Bone marrow (tissue), 2 donors: ENCODE measurements at regions not wholly inside any gene's neighbourhood (a gene's known extent, or its start where the extent isn't known, plus 50 kb on each side); places are given as distances from the start of the nearest gene placed in this dataset.
A peak's percentile ranks its signal among the peaks of the same experiment; 100 is the strongest.
"Not testable (repeated sequence)": the region's sequence is repeated elsewhere in the genome, so short reads cannot be mapped to it uniquely, and the experiment has no call there.

Source experiments
- DNase-seq, 2 donors: peaks; one replicate each; lab custom pipeline; 2025; lab: John Stamatoyannopoulos, UW

DNA sequence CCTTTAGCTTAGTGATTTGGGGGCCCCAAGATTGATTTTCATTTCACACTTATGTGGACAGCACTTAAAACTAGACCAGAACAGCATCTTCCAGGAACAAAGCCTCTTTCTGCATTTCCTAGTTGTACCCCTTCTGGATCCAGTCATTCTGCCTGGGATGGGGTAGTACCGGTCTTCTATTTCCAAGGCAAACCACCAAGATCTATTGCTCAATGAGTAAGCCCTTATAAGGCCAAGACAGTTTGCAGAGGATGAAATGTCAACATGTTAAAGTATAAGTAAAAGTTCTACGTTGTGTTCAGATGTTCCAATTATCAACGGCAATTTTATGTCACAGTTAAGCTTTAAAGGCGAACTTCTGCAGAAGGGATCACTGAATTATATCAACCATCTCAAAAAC, 106.9 kb upstream of the ZNF746 start:
- DNase-seq, result no peak

DNA sequence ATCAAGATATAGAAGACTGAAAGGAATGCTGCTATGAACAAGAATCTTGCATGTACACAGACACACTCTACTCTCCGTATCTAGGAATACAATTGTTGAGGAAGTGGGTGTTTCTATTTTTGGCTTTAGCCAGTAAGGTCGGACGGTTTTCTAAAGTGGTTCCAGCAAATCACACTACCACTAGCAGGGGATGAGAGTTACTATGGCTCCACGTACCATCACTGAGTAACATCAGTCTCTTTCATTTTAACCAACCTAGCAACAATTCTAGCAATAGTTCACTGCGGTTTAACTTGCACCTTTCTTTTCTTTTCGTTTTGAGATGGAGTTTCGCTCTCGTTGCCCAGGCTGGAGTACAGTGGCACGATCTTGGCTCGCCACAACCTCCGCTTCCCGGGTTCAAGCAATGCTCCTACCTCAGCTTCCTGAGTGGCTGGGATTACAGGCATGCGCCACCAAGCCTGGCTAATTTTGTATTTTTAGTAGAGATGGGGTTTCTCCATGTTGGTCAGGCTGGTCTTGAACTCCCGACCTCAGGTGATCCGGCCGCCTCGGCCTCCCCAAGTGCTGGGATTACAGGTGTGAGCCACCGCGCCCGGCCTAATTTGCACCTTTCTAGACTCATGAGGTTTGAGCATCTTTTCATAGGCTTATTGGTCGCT, 103.2 kb upstream of the ZNF746 start:
- not testable (repeated sequence) for DNase-seq

DNA sequence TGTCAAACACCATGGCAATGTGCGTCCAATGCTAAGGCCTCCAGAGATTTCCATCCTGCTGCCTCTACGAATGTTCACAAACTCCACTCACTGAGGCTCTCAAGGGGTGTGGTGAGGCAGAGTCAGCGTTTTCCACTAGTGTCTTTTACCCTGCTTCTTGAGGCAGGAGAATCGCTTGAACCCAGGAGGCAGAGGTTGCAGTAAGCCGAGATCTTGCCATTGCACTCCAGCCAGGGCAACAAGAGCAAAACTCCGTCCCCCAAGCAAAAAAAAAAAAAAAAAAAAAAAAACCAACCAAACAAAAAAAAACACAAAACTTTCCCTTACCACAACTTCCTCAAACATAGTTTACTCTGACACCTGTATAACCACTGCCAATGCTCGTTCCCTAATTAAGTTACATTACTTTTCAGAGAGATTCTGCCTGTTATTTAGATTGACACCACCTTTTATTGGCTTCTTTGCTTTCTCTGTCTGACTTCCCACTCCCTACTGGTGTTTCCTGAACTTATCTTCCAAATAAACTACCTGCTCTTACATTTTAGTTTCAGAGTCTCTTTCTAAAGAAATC, 102.1 kb upstream of the ZNF746 start:
- DNase-seq, result peak in 1 of 2 donors; percentile 2

DNA sequence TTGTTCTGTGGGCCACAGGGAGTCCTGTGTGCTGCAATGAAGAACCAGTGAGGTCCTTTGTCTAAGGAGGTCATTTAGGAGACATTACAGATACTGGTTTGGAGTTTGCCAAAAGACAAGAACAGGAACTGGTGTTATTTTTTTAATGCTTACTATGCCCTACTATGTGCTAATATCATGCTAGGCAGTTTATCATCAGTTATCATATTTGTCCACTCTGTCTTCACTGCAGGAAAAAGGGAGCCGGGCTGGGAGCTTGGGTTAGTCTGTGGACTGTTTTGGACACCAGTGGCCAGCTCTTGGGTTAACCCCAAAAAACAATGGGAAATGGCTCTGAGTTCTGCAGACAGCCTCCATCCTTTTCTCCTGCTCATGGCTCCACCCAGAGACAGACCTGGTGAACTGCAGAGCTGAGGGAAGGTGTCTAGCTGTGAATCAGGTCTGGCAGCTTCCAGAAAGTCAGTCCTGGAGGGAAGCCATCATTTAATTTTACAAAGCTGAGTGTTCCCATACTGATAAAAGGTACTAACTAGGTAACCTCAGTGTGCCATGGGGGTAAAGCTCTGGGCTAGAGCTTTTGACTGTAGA, 101.2 kb upstream of the ZNF746 start:
- no peak for DNase-seq

DNA sequence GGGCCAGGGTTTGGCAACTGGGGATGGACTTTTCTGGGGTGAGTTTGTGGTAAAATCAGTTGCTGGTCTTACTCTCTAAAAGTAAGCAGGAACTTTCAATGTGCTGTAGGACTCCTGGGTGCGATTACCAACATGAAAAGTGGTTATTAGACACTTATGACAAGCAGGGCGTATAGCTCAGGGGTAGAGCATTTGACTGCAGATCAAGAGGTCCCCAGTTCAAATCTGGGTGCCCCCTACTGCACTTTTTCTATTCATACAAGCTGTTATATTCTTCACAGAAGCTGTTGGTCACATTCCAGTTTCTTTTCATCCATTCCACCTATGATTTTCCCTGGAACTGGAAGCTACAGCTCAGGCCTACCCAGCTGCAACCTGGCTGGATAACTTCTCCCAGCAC, 100.2 kb upstream of the ZNF746 start:
- DNase-seq, result not testable (repeated sequence)

DNA sequence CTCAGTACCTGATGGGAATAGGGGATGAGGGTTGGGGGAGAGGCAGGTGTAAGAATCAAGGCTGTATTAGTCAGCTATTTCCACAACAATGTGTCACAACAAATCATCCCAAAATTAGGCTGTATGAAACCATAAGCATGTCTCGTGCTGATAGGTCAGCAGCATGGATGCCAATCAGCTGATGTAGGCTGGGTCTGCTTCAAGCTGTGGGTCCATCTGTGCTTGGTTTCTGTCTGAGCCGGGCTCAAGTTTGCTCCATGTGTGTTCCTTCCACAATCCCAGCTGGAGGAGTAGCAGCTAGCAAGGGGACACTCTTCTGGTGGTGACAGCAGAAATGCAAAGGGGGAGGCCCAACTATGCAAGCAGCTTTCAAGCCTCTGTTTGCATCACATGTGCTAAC, 97.9 kb upstream of the ZNF746 start:
- DNase-seq, result no peak

DNA sequence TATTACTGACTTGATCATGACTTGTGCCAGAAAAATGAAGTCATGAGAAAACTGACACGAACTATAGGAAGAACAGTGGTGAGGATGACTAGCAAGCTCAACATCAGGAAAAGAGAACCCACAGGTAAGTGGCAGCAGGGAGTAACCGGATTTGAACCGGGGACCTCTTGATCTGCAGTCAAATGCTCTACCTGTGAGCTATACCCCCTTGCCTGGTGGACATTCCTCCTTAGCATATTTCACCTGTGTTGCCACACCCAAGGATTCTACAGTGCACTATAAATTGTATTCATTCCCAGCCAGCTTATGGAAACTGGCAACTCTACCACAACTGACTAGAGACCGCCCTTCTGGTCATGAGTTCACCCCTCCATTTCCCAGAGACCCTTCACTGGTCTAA, 97.5 kb upstream of the ZNF746 start:
- no peak for DNase-seq

DNA sequence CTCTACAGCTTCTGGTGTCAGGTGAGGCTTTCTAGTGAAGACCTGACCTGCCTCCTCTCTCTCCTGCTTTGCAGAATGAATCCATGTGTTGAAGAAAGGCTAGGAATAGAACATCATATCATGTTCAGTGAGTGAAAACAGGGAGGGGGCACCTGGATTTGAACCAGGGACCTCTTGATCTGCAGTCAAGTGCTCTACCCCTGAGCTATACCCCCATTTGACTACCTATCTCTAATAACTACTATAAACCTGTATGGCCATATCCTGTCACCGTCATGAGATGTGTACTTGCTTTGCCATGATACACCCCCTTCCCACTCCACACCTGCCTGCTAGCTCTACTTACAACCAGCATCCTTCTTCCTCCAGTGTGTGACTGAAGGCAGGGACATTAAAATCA, 91.3 kb upstream of the ZNF746 start:
- DNase-seq, result no peak

DNA sequence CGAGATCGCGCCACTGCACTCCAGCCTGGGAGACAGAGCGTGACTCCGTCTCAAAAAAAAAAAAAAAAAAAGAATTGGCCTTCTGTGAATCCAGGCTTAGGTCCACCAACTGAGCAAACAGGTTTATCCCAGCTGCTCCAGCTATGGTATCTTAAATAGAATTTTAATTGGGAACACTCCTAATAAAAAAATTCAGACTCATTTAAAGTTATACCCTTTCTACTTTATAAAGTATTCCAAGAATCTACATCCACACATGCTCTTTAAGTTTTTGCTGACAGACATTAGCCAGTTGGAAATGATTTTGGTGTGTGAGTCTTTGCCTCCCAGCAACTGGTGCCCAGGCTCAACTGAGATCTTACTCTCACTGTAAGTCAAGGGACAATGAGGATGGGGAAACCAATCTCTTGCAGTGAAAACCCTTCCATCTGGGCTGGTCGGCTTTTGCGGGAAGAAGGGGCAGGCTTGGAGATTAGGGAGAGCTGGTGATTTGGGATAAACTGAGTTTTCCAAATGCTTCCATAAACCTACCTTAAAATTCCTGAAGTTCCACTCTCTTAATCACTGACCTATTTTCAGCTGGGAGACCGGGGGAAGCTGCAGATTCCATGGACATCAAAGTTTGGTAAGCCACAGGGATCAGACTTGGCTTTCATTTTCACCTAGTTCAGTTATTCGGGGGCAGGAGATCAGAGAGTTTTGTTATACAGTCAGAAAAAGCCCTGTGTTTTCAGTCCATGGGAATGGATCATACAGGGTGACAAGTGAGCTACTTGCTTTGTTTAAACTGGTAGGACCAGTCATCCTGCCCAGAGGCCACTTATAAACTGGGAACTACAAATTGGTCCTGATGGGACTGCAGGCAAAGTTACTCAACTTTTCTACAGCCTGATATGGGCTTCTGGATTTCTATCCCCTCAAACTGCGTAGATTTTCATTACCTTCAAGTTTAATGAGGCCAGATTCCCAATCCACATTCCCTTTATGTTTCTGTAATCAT, 89.3 kb upstream of the ZNF746 start:
- DNase-seq, result no peak

DNA sequence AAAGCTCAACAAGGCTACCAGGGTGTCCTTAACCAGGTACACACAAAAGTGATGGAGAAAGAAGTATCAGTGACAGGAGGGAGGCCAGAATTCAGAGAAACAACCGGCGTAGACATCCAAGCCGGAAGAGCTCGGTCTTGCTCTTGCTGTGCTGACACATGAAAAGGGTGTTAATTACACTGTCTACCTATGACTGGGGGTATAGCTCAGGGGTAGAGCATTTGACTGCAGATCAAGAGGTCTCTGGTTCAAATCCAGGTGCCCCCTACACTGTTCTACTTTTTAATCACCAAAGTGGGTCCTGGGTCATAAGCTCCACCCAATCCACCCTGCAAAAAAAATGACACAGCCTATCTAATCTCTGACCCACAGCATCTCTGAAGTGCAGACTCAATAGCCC, 86.9 kb upstream of the ZNF746 start:
- DNase-seq, result no peak

DNA sequence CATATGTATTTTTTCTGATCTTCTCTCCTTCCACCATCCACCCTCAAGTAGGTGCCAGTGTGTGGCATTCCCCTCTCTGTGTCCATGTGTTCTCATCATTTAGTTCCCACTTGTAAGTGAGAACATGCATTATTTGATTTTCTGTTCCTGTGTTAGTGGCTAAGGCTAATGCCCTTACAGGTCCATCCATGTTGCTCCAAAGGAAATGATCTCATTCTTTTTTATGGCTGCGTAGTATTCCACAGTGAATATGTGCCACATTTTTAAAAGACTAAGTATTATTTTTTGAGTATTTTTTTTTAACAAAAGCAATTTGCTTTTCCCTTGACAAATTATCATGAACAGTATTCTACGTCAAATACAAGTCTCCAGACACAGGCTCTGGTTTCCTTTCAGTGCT, 86.4 kb upstream of the ZNF746 start:
- DNase-seq, result no peak

DNA sequence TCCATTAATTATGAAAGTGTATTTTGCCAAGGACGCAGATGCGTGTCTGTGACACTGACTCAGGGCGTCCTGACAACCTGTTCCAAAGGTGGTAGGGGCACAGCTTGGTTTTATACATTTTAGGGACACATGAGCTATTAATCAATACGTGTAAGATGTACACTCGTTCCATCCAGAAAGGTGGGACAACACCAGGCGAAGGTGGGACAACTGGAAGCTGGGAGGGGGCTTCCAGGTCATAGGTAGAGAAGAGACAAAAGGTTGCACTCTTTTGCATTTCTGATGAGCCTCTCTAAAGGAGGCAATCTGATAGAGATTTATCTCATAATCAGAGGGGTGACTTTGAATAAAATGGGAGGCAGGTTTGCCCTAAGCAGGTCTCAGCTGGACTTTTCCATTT, 82.7 kb upstream of the ZNF746 start:
- no peak for DNase-seq

DNA sequence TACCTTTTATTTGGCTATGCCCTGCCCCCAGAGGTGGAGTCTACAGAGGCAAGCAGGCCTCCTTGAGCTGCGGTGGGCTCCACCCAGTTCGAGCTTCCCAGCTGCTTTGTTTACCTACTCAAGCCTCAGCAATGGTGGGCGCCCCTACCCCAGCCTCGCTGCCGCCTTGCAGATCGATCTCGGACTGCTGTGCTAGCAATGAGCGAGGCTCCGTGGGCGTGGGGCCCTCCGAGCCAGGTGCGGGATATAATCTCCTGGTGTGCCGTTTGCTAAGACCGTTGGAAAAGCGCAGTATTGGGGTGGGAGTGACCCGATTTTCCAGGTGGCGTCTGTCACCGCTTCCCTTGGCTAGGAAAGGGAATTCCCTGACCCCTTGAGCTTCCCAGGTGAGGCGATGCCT, 81.8 kb upstream of the ZNF746 start:
- DNase-seq, result not testable (repeated sequence)

DNA sequence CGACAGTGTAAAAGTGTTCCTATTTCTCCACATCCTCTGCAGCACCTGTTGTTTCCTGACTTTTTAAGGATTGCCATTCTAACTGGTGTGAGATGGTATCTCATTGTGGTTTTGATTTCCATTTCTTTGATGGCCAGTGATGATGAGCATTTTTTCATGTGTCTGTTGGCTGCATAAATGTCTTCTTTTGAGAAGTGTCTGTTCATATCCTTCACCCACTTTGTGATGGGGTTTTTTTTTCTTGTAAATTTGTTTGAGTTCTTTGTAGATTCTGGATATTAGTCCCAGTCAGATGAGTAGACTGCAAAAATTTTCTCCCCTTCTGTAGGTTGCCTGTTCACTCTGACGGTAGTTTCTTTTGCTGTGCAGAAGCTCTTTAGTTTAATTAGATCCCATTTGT, 76.8 kb upstream of the ZNF746 start:
- not testable (repeated sequence) for DNase-seq

DNA sequence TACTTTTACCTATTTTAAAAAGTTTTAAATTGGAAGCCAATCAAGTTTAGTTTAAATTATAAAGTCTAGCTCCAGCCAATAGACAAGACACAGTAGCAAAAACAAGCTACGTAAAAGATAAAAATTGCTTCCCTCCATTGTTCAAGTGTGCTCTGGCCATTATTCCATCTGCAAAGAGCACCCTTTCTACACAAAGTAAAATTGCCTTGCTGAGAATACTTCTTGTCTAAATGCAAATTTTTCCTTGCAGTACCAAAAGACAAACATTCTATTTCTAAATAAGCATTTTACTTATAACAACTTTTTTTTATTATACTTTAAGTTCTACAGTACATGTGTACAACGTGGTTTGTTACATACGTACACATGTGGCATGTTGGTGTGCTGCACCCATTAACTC, 75.9 kb upstream of the ZNF746 start:
- no peak for DNase-seq

DNA sequence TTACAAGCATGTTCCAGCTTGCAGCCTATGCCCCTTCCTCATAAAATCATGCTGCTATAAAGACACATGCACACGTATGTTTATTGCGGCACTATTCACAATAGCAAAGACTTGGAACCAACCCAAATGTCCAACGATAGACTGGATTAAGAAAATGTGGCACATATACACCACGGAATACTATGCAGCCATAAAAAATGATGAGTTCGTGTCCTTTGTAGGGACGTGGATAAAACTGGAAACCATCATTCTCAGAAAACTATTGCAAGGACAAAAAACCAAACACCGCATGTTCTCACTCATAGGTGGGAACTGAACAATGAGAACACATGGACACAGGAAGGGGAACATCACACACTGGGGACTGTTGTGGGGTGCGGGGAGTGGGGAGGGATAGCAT, 75.3 kb upstream of the ZNF746 start:
- DNase-seq, result not testable (repeated sequence)

DNA sequence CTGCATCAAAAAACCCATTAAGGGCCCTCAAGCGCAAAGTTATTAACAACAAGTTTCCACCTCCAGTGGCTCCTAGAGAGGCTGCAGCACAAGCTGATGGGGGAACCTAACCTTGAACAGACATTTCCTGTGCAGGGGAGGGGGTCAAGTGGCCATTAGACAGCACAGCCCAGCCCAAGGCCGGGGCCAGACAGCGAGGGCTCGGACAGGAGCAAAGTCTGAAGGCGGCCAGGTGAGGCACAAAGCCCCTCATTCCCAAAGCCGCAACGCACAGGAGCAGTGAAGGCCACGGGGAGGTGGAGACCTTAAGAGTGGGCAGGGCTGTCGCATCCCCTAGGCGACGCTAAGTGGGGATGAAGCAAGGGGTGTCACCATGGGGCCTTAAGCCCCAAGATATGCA, 73.2 kb upstream of the ZNF746 start:
- no peak for DNase-seq

DNA sequence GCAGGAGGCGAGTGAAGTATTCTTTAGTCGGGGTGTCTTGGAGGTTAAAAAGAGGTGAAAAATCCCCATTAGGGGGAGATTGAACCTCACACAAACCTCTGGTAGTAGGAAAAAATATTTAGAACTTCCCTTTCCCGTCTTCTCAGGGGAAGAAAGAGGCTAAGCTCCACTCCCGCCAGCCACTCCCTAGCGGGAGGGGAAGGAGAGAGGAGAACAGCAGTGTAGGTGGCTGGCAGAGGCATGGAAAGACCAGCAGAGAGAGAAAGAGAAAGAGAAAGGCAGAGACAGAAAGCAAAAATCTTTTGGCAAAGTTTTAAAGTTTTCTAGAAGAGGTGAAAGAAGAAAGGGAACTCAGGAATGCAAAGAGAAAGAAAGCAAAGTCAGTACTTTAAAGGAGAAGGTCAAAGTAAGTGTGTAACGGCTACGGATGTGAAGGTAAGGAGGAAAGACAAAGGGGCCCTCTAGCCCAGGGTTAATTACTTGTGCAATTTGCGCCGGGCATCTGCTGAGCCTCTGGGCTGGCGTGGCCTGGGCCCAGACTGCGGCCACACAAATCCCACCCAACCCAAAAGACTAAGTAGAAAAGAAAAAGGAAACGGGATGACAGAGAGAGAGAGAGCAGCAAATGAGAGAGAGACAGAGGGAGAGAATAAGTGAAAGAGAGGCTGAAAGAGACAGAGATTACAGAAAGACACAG, 72.3 kb upstream of the ZNF746 start:
- DNase-seq, result no peak

DNA sequence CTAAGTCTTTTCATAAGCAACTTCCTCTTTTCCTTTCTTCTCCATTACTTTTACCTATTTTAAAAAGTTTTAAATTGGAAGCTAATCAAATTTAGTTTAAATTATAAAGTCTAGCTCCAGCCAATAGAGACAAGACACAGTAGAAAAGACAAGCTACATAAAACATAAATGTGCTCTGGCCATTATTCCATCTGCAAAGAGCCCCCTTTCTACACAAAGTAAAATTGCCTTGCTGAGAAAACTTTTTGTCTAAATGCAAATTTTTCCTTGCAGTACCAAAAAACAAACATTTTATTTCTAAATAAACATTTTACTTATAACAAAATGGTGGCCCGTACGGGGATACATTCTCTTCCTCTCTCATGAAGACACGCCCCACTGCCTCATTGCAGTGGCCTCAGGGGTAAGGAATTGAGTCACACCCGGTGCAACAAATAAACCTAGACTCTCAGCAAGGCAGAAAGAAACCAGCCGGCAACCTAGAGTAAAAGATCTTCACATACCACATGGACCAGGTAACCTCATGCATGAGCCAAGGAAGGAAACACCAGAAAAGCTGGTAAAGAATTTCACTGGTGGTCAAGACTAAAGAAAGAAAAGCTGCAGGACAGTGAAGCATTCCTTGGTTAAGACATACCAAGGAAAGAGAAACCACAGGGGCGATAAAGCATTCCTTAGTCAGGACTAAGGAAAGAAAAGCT, 71.6 kb upstream of the ZNF746 start:
- peak in 1 of 2 donors; percentile 0 for DNase-seq

DNA sequence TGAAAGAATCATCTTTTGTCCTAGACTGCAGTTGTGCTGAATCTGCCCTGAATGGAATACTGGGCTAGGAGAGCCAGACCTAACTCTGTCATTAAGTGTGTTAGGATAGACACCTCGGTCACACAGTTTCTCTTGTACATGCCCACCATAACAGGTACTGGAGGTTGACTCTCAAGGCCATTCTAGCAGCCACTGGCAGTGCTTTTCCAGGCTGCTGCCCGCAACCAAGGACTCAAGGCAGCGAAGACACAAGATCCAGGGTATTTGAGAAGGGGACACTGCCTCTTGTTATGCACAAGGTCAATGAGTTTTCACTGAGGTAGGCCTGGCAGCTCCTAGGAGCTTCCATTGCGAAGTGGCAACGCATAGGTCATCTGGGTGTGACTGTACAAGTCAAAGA, 70.6 kb upstream of the ZNF746 start:
- no peak for DNase-seq

DNA sequence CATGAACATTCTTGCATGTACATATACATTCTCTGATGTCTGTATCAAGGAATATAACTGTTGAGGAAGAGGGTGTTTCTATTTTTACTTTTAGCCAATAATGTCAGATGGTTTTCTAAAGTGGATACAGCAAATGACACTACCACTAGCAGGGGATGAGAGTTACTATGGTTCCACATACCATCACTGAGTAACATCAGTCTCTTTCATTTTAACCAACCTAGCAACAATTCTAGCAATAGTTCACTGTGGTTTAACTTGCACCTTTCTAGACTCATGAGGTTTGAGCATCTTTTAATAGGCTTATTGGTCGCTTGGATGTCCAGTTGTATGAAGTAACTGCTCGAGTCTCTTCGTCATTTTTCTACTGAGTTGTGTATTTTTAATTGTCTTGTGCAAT, 68.5 kb upstream of the ZNF746 start:
- DNase-seq, result no peak

DNA sequence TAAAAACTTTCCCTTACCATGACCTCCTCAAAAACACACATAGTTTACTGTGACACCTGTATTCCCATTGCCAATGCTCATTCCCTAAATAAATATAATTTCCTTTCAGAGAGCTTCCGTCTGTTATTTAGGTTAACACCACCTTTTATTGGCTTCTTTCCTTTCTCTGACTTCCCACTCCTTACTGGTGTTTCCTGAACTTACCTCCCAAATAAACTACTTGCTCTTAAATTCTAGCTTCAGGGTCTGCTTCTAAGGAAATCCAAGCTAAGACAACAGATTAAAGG, 67.4 kb upstream of the ZNF746 start:
- no peak for DNase-seq
